ENCODE measurements at regions not wholly inside any gene's neighbourhood (a gene's known extent, or its start where the extent isn't known, plus 50 kb on each side); places are given as distances from the start of the nearest gene placed in this dataset.
"Not testable (repeated sequence)": the region's sequence is repeated elsewhere in the genome, so short reads cannot be mapped to it uniquely, and the experiment has no call there.

- Histone ChIP-seq H3K4me3 (peak overlapping the region; percentile 39 to 51), H3K4me1 (peaks cover 10% of the 10 kb centered on the region), H3K36me3 (replicated peaks in 1 of 2; ENCODE audit: insufficient read depth in 1 of 2, low read depth in 2 of 2) (no peaks in the 10 kb centered on the region), H3K9me3 (no peaks in the 10 kb centered on the region), H3K27ac (peak overlapping the region; percentile 5 to 86 (median 76)), H3K27me3 (no peaks in the 10 kb centered on the region)
- DNase-seq (peak; percentile 38 to 68 (median 53)), ATAC-seq (peak; percentile 83)
- WGBS, 2 donors = 1 to 4% methylated on average over 15 to 47 of the region's 68 CpGs
- intact Hi-C loops (cut with DNase I) = no loop called here
- TF ChIP-seq POLR2A (IDR thresholded peaks at IDR 0.05) (peak in 2 of 3 donors; percentile 0 to 19), CTCF (IDR thresholded peaks at IDR 0.05) (peak in 4 of 7 experiments; percentile 12 to 37 (median 24))
These were observed 199.5 kb upstream of the CAND1 start for GRCh38 chr12:67069451-67070306.

- Histone ChIP-seq H3K4me1 (peaks cover 10% of the 10 kb centered on the region), H3K27ac (no peak overlapping the region), H3K4me3 (no peak overlapping the region), H3K27me3 (no peaks in the 10 kb centered on the region), H3K9me3 (no peaks in the 10 kb centered on the region), H3K36me3 (replicated peaks in 1 of 2; ENCODE audit: insufficient read depth in 1 of 2, low read depth in 2 of 2) (no peaks in the 10 kb centered on the region)
- WGBS, 2 donors = 69 to 71% methylated on average over 6 of the region's 6 CpGs
- TF ChIP-seq POLR2A (IDR thresholded peaks at IDR 0.05) (no peak), CTCF (IDR thresholded peaks at IDR 0.05) (no peak)
- intact Hi-C loops (cut with DNase I) = no loop called here
- no peak for ATAC-seq
- DNase-seq = no peak
These were observed 198.9 kb upstream of the CAND1 start for GRCh38 chr12:67070307-67070600.

GRCh38 chr12:67070604-67071003 is 198.6 kb upstream of the CAND1 start:
- TF ChIP-seq CTCF (IDR thresholded peaks at IDR 0.05) (no peak), POLR2A (IDR thresholded peaks at IDR 0.05) (no peak)
- Histone ChIP-seq H3K4me3 (no peak overlapping the region), H3K27ac (no peak overlapping the region), H3K9me3 (no peaks in the 10 kb centered on the region), H3K27me3 (no peaks in the 10 kb centered on the region), H3K36me3 (replicated peaks in 1 of 2; ENCODE audit: insufficient read depth in 1 of 2, low read depth in 2 of 2) (no peaks in the 10 kb centered on the region), H3K4me1 (peaks cover 10% of the 10 kb centered on the region)
- intact Hi-C loops (cut with DNase I) = no loop called here
- WGBS, 2 donors = 70 to 71% methylated on average over 4 of the region's 4 CpGs
- ATAC-seq (no peak), DNase-seq (no peak)

GRCh38 chr12:67072281-67072680 is 196.9 kb upstream of the CAND1 start:
- ATAC-seq; H3K4me3 ChIP-seq; H3K36me3 ChIP-seq (replicated peaks in 1 of 2; ENCODE audit: insufficient read depth in 1 of 2, low read depth in 2 of 2); H3K9me3 ChIP-seq; intact Hi-C loops (cut with DNase I); DNase-seq; H3K27ac ChIP-seq; H3K27me3 ChIP-seq; H3K4me1 ChIP-seq: not testable (repeated sequence)
- WGBS, 2 donors = 79 to 85% methylated on average over 4 of the region's 4 CpGs

GRCh38 chr12:67073336-67073735 is 195.8 kb upstream of the CAND1 start:
- H3K4me1 ChIP-seq = peaks cover 2% of the 10 kb centered on the region
- no peaks in the 10 kb centered on the region for H3K27me3 ChIP-seq
- H3K4me3 ChIP-seq = no peak overlapping the region
- intact Hi-C loops (cut with DNase I) = no loop called here
- no peaks in the 10 kb centered on the region for H3K36me3 ChIP-seq (replicated peaks in 1 of 2; ENCODE audit: insufficient read depth in 1 of 2, low read depth in 2 of 2)
- DNase-seq = no peak
- H3K27ac ChIP-seq = no peak overlapping the region
- no peaks in the 10 kb centered on the region for H3K9me3 ChIP-seq
- ATAC-seq = no peak
- no peak for TF ChIP-seq CTCF (IDR thresholded peaks at IDR 0.05)
- WGBS, 2 donors = 59 to 64% methylated on average over 1 of the region's 1 CpG
